ENCODE measurements at regions not wholly inside any gene's neighbourhood (a gene's known extent, or its start where the extent isn't known, plus 50 kb on each side); places are given as distances from the start of the nearest gene placed in this dataset.

- no peak for TF ChIP-seq CTCF (IDR thresholded peaks at IDR 0.05)
- TF ChIP-seq EZH2 (IDR thresholded peaks at IDR 0.05; ENCODE audit: borderline replicate concordance, insufficient read depth, low read depth, low read length, poor library complexity, severe bottlenecking) = no peak
Measured at GRCh38 chr22:48499456-48500425, 1327.9 kb downstream of the BRD1 start.
